K562 (cell line): ENCODE measurements at regions not wholly inside any gene's neighbourhood (a gene's known extent, or its start where the extent isn't known, plus 50 kb on each side); places are given as distances from the start of the nearest gene placed in this dataset.

Source experiments
- ATAC-seq: fragments of 200-7000 bp; cut with Tn5 transposase; 3 replicates; pipeline ENCODE4 v1.9.1; 2020; ENCODE audit warnings: moderate library complexity
- BruUV-seq: library from RNA; stranded (reverse); fragments of 400-500 nt; replicated peaks from 2 replicates; lab custom pipeline; 2021; lab: Mats Ljungman, UMichigan
- CTCF ChIA-PET: fragments of 300-600 bp; formaldehyde crosslinking; extraction: SDS; loops from one replicate; lab custom pipeline; 2021; ENCODE audit warnings: low intra/inter-chr PET ratio; lab: Yijun Ruan, JAX
- POLR2A ChIA-PET: fragments of 300-600, 350-650 bp; sonication (Branson Sonifier 250); formaldehyde crosslinking; extraction: SDS; loops from one replicate; lab custom pipeline; 2021; ENCODE audit warnings: antibody characterized with exemption, inconsistent platforms; lab: Yijun Ruan, JAX
- DNase-seq, 4 experiments: peaks; one replicate each; pipeline versions ENCODE4 v3.0.0 to v3.0.0-alpha.2; 2011 to 2018; ENCODE audit warnings: low spot score in 3 of 4, mixed read lengths in 3 of 4; ENCODE audit errors: extremely low read depth in 1 of 4
- FAIRE-seq: peaks from 2 replicates; lab custom pipeline; 2011; peaks lifted over from hg19 to GRCh38; lab: Jason Lieb, UNC
- H2AFZ ChIP-seq: 2 replicates; pipeline ENCODE4 v1.6.0; 2011; ENCODE audit warnings: low read depth, low read length, control low read depth, inconsistent platforms
- H3K27ac ChIP-seq: fragments of 200-600 bp; 3 replicates; pipeline ENCODE4 v1.8.0; 2011; ENCODE audit warnings: low read depth, mild to moderate bottlenecking, control low read depth, inconsistent platforms, low read length, moderate library complexity, mixed read lengths; ENCODE audit errors: extremely low read depth
- H3K27me3 ChIP-seq, 2 experiments: fragments of 300-600 bp in 1 of 2; 2 replicates in 1 of 2; 3 replicates in 1 of 2; pipeline versions ENCODE4 v1.6.0 to v1.8.0; 2011; ENCODE audit warnings: inconsistent platforms in 2 of 2, low read length in 2 of 2, mild to moderate bottlenecking in 1 of 2, mixed read lengths in 1 of 2, moderate library complexity in 1 of 2; ENCODE audit not compliant: control insufficient read depth in 2 of 2, insufficient read depth in 2 of 2
- H3K36me3 ChIP-seq: fragments of 300-600 bp; 3 replicates; pipeline ENCODE4 v1.8.0; 2011; ENCODE audit warnings: mild to moderate bottlenecking, low read length, inconsistent platforms; ENCODE audit not compliant: control insufficient read depth, insufficient read depth
- H3K4me1 ChIP-seq, 2 experiments: fragments of 200-600 bp in 1 of 2; replicated peaks in 1 of 2; 2 replicates in 1 of 2; 3 replicates in 1 of 2; pipeline versions ENCODE4 v1.5.1 to v1.8.0; 2011; ENCODE audit warnings: inconsistent platforms in 2 of 2, low read length in 2 of 2, mild to moderate bottlenecking in 1 of 2, mixed read lengths in 1 of 2, moderate library complexity in 1 of 2; ENCODE audit not compliant: control insufficient read depth in 2 of 2, insufficient read depth in 2 of 2
- H3K4me2 ChIP-seq: 2 replicates; pipeline ENCODE4 v1.6.1; 2011; ENCODE audit warnings: low read length, control low read depth, inconsistent platforms, mixed read lengths; ENCODE audit not compliant: insufficient read depth
- H3K4me3 ChIP-seq: fragments of 200-600 bp; sonication (generic), shearing (Covaris generic); 2 replicates; pipeline ENCODE4 v1.5.1; 2016; ENCODE audit warnings: control low read depth, inconsistent platforms
- H3K79me2 ChIP-seq: fragments of 200-600 bp; 3 replicates; pipeline ENCODE4 v1.8.0; 2011; ENCODE audit warnings: low read length, inconsistent platforms; ENCODE audit not compliant: control insufficient read depth, insufficient read depth
- H3K9ac ChIP-seq, 2 experiments: 2 replicates each; pipeline versions ENCODE4 v1.6.0 to v1.6.1; 2011; ENCODE audit warnings: low read depth in 2 of 2, low read length in 2 of 2, control low read depth in 1 of 2, inconsistent platforms in 1 of 2, mild to moderate bottlenecking in 1 of 2, mixed read lengths in 1 of 2; ENCODE audit not compliant: insufficient read depth in 1 of 2
- H3K9me1 ChIP-seq: one replicate; pipeline ENCODE4 v1.6.0; 2011; ENCODE audit warnings: inconsistent platforms, mild to moderate bottlenecking, low read length, moderate library complexity; ENCODE audit not compliant: control insufficient read depth, insufficient read depth
- H3K9me3 ChIP-seq: replicated peaks from 2 replicates; pipeline ENCODE4 v1.5.1; 2011; ENCODE audit warnings: low read depth, low read length, inconsistent platforms; ENCODE audit not compliant: control insufficient read depth, insufficient read depth
- H4K20me1 ChIP-seq: replicated peaks from 2 replicates; pipeline ENCODE4 v1.6.1; 2011; ENCODE audit warnings: low read length, inconsistent platforms, mixed read lengths; ENCODE audit not compliant: control insufficient read depth, insufficient read depth
- BHLHE40 ChIP-seq: IDR thresholded peaks from 2 replicates; pipeline ENCODE4 v1.6.1; 2011; ENCODE audit warnings: low read length, improper control_type of control experiment
- GABPA ChIP-seq: fragments of 200-800 bp; sonication (Bioruptor generic); conservative IDR thresholded peaks from 2 replicates; pipeline ENCODE4 v1.6.1; 2016; ENCODE audit warnings: low read depth, missing genetic modification characterization, missing compliant biosample characterization
- JUNB ChIP-seq: fragments of 450-650 bp; formaldehyde crosslinking; conservative IDR thresholded peaks from 2 replicates; pipeline ENCODE4 v1.4.0; 2020; ENCODE audit warnings: mild to moderate bottlenecking
- NR3C1 ChIP-seq: sonication (generic); formaldehyde crosslinking; IDR thresholded peaks from 2 replicates; pipeline ENCODE4 v1.8.1; 2022; ENCODE audit warnings: missing genetic modification reagents
- RBM34 ChIP-seq: fragments of 200-400 bp; formaldehyde crosslinking; IDR thresholded peaks from 2 replicates; pipeline ENCODE4 v1.6.1; 2018; ENCODE audit warnings: low read length, borderline replicate concordance; ENCODE audit not compliant: insufficient read depth
- TBP ChIP-seq: optimal IDR thresholded peaks from 2 replicates; pipeline ENCODE3; 2011; ENCODE audit warnings: low read depth, low read length, improper control_type of control experiment
- ZNF165 ChIP-seq: fragments of 250-450 bp; sonication (Bioruptor Pico); IDR thresholded peaks from 2 replicates; pipeline ENCODE4 v1.4.0; 2020; ENCODE audit warnings: borderline replicate concordance
- ZNF518B ChIP-seq: fragments of 250-450 bp; sonication (Bioruptor Pico); IDR thresholded peaks from 2 replicates; pipeline ENCODE4 v1.5.0; 2021; ENCODE audit warnings: mild to moderate bottlenecking, moderate library complexity
- ZNF586 ChIP-seq: fragments of 450-650 bp; formaldehyde crosslinking; conservative IDR thresholded peaks from 2 replicates; pipeline ENCODE4 v1.4.0; 2020; ENCODE audit warnings: mild to moderate bottlenecking, moderate library complexity
- WGBS: fragments of 100-300 bp; shearing (Covaris generic); methylation state at CpG from one replicate; pipeline ENCODE4 v1.1.6; 2016; ENCODE audit warnings: low coverage, mixed read lengths; ENCODE audit not compliant: insufficient coverage; ENCODE audit errors: missing lambda C conversion rate; 5-methylcytosine and 5-hydroxymethylcytosine counted together
- in situ Hi-C: fragments of 300-500 bp; cut with MboI; formaldehyde crosslinking; loops from 4 replicates; pipeline ENCODE4 v1.15.0; 2018; ENCODE audit warnings: inconsistent platforms, mixed read lengths
- intact Hi-C: fragments of 100-400 bp; cut with micrococcal nuclease; formaldehyde crosslinking; loops from 2 replicates; pipeline ENCODE4 v1.14.2; 2022

GRCh38 chr9:88923092-88923491 lies 68.2 kb upstream of the S1PR3 start:
- no peak for ATAC-seq
- Histone ChIP-seq H3K9me3 (no peaks in the 10 kb centered on the region), H4K20me1 (no peaks in the 10 kb centered on the region), H3K9me1 (no peaks in the 10 kb centered on the region), H3K27me3 (no peaks in the 10 kb centered on the region), H3K4me2 (no peak overlapping the region), H3K79me2 (no peaks in the 10 kb centered on the region), H3K27ac (no peak overlapping the region)
- CTCF ChIA-PET: no interaction called here
- in situ Hi-C loops: no loop called here
- no peak for TF ChIP-seq JUNB (CRISPR knock-in tag)
- TF ChIP-seq RBM34: no peak
- TF ChIP-seq, all 486 proteins: peak for 0
- intact Hi-C loops: no loop called here
- POLR2A ChIA-PET: no interaction called here
- DNase-seq: no peak
- no peak for FAIRE-seq
- Histone ChIP-seq H3K4me3 (no peak overlapping the region), H3K36me3 (no peaks in the 10 kb centered on the region), H3K4me1 (peaks cover 0 to 5% of the 10 kb centered on the region in 2 experiments; a peak in 2 of 5 replicates), H3K9ac (no peak overlapping the region), H2AFZ (no peak overlapping the region)
- no TSS peak for BruUV-seq
- 35% methylated on average over 2 of the region's 2 CpGs for WGBS

GRCh38 chr9:88923653-88924288 lies 67.5 kb upstream of the S1PR3 start:
- H3K4me2 ChIP-seq: no peak overlapping the region
- FAIRE-seq (no peak), ATAC-seq (no peak), DNase-seq (no peak)
- no peaks in the 10 kb centered on the region for H4K20me1 ChIP-seq
- in situ Hi-C loops: no loop called here
- H3K9me3 ChIP-seq: no peaks in the 10 kb centered on the region
- no peaks in the 10 kb centered on the region for H3K9me1 ChIP-seq
- 54% methylated on average over 9 of the region's 14 CpGs for WGBS
- H3K27ac ChIP-seq: no peak overlapping the region
- no peak overlapping the region for H3K9ac ChIP-seq
- intact Hi-C loops: no loop called here
- no TSS peak for BruUV-seq
- H3K4me3 ChIP-seq: no peak overlapping the region
- H3K27me3 ChIP-seq: no peaks in the 10 kb centered on the region
- H3K4me1 ChIP-seq: peaks cover 0 to 5% of the 10 kb centered on the region in 2 experiments; a peak in 2 of 5 replicates
- ChIA-PET CTCF (no interaction called here), POLR2A (no interaction called here)
- no peaks in the 10 kb centered on the region for H3K79me2 ChIP-seq
- no peaks in the 10 kb centered on the region for H3K36me3 ChIP-seq
- H2AFZ ChIP-seq: no peak overlapping the region
- no peak for TF ChIP-seq NR3C1 (CRISPR knock-in tag)
- no peak for TF ChIP-seq ZNF518B
- no peak for TF ChIP-seq BHLHE40
- no peak for TF ChIP-seq ZNF165 (CRISPR knock-in tag)
- no peak for TF ChIP-seq TBP
- TF ChIP-seq ZNF586: no peak
- TF ChIP-seq GABPA (tag): 0 out of 2 replicates have a peak, but pooled peaks have one; percentile 22
